ENCODE measurements at regions not wholly inside any gene's neighbourhood (a gene's known extent, or its start where the extent isn't known, plus 50 kb on each side); places are given as distances from the start of the nearest gene placed in this dataset.

DNA sequence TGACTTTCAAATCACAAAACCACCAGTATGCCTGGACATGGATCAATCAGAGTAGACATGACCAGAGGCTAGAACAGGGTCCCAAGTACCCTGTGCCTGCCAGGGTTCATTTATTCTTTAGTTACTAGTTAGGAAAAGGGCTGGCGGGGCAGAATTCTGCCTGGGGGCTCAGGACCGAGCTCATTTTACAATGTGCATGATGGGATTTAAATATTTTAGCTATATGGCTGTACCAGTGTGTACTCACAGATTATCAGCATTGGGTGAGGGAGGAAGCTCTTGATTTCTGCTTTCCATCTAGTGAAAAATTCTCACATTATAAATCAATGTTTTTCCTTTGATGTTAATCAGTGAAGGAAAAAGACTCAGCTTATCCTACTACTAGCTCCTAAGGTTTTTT is 1511.1 kb downstream of the EFNA5 start:
- TF ChIP-seq, protein P1, sequence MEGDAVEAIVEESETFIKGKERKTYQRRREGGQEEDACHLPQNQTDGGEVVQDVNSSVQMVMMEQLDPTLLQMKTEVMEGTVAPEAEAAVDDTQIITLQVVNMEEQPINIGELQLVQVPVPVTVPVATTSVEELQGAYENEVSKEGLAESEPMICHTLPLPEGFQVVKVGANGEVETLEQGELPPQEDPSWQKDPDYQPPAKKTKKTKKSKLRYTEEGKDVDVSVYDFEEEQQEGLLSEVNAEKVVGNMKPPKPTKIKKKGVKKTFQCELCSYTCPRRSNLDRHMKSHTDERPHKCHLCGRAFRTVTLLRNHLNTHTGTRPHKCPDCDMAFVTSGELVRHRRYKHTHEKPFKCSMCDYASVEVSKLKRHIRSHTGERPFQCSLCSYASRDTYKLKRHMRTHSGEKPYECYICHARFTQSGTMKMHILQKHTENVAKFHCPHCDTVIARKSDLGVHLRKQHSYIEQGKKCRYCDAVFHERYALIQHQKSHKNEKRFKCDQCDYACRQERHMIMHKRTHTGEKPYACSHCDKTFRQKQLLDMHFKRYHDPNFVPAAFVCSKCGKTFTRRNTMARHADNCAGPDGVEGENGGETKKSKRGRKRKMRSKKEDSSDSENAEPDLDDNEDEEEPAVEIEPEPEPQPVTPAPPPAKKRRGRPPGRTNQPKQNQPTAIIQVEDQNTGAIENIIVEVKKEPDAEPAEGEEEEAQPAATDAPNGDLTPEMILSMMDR (conservative IDR thresholded peaks at IDR 0.05): no peak
- no peak for TF ChIP-seq ZFX (IDR thresholded peaks at IDR 0.05)
